Inferior parietal cortex (tissue), 1 donor: ENCODE measurements at regions not wholly inside any gene's neighbourhood (a gene's known extent, or its start where the extent isn't known, plus 50 kb on each side); places are given as distances from the start of the nearest gene placed in this dataset.
"Not testable (repeated sequence)": the region's sequence is repeated elsewhere in the genome, so short reads cannot be mapped to it uniquely, and the experiment has no call there.

Experiments used
- DNase-seq: peaks from one replicate; pipeline ENCODE4 v3.0.0-alpha.2; 2016; ENCODE audit errors: extremely low spot score

GRCh38 chr7:142501434-142501833, 243.6 kb upstream of the PRSS58 start:
- DNase-seq = no peak

- no peak for DNase-seq
Observed at GRCh38 chr7:142500366-142500765, 242.5 kb upstream of the PRSS58 start.

- no peak for DNase-seq
Observed at GRCh38 chr7:142499635-142500034, 241.8 kb upstream of the PRSS58 start.

GRCh38 chr7:142498364-142498763, 240.5 kb upstream of the PRSS58 start:
- DNase-seq = no peak

- DNase-seq = peak; percentile 61
Observed at GRCh38 chr7:142496545-142496991, 238.7 kb upstream of the PRSS58 start.

- not testable (repeated sequence) for DNase-seq
Observed at GRCh38 chr7:142495879-142496278, 238.0 kb upstream of the PRSS58 start.

GRCh38 chr7:142495301-142495700, 237.4 kb upstream of the PRSS58 start:
- not testable (repeated sequence) for DNase-seq

- DNase-seq = no peak
Observed at GRCh38 chr7:142494021-142494420, 236.2 kb upstream of the PRSS58 start.

- no peak for DNase-seq
Observed at GRCh38 chr7:142488842-142489241, 231.0 kb upstream of the PRSS58 start.

GRCh38 chr7:142488036-142488633, 230.3 kb upstream of the PRSS58 start:
- no peak for DNase-seq

GRCh38 chr7:142487565-142487964, 229.7 kb upstream of the PRSS58 start:
- DNase-seq = not testable (repeated sequence)

GRCh38 chr7:142487124-142487523, 229.3 kb upstream of the PRSS58 start:
- DNase-seq = no peak

- DNase-seq = no peak
Observed at GRCh38 chr7:142485617-142486226, 227.9 kb upstream of the PRSS58 start.

GRCh38 chr7:142483659-142484317, 225.9 kb upstream of the PRSS58 start:
- DNase-seq = no peak

GRCh38 chr7:142482891-142483658, 225.2 kb upstream of the PRSS58 start:
- DNase-seq = peak; percentile 54

- DNase-seq = no peak
Observed at GRCh38 chr7:142481548-142481947, 223.7 kb upstream of the PRSS58 start.

- DNase-seq = peak; percentile 55
Observed at GRCh38 chr7:142478479-142479220, 220.8 kb upstream of the PRSS58 start.

GRCh38 chr7:142477801-142478200, 219.9 kb upstream of the PRSS58 start:
- DNase-seq = not testable (repeated sequence)

GRCh38 chr7:142477079-142477651, 219.3 kb upstream of the PRSS58 start:
- no peak for DNase-seq

GRCh38 chr7:142476077-142476476, 218.2 kb upstream of the PRSS58 start:
- no peak for DNase-seq

GRCh38 chr7:142471820-142472219, 214.0 kb upstream of the PRSS58 start:
- DNase-seq = no peak

- DNase-seq = no peak
Observed at GRCh38 chr7:142470544-142470830, 212.6 kb upstream of the PRSS58 start.
